OCI-LY1 (cell line): ENCODE measurements at regions not wholly inside any gene's neighbourhood (a gene's known extent, or its start where the extent isn't known, plus 50 kb on each side); places are given as distances from the start of the nearest gene placed in this dataset.
"Not testable (repeated sequence)": the region's sequence is repeated elsewhere in the genome, so short reads cannot be mapped to it uniquely, and the experiment has no call there.

Experiments used
- H2AFZ ChIP-seq: fragments of 200-600 bp; sonication (generic), shearing (Covaris generic); 2 replicates; pipeline ENCODE4 v1.6.0; 2014; ENCODE audit warnings: antibody characterized with exemption, mild to moderate bottlenecking, low read length
- H3F3A ChIP-seq: fragments of 200-600 bp; sonication (generic), shearing (Covaris generic); 2 replicates; pipeline ENCODE4 v1.6.0; 2014; ENCODE audit warnings: mild to moderate bottlenecking, antibody characterized with exemption, low read length, moderate library complexity; ENCODE audit not compliant: insufficient read depth
- H3K27ac ChIP-seq: fragments of 200-600 bp; sonication (generic); 2 replicates; pipeline ENCODE4 v1.5.1; 2014; ENCODE audit warnings: low read length, mixed run types, mild to moderate bottlenecking, low read depth; ENCODE audit not compliant: poor library complexity, severe bottlenecking
- H3K27me3 ChIP-seq: fragments of 200-600 bp; sonication (generic); 2 replicates; pipeline ENCODE4 v1.6.0; 2014; ENCODE audit warnings: antibody characterized with exemption, mild to moderate bottlenecking, low read length, moderate library complexity; ENCODE audit not compliant: insufficient read depth
- H3K36me3 ChIP-seq: fragments of 200-600 bp; sonication (generic); 2 replicates; pipeline ENCODE4 v1.6.1; 2014; ENCODE audit warnings: mild to moderate bottlenecking, antibody characterized with exemption, low read length, moderate library complexity, mixed read lengths; ENCODE audit not compliant: insufficient read depth
- H3K4me1 ChIP-seq: fragments of 200-600 bp; sonication (generic); 2 replicates; pipeline ENCODE4 v1.5.1; 2014; ENCODE audit warnings: mild to moderate bottlenecking, low read length, moderate library complexity; ENCODE audit not compliant: insufficient read depth, severe bottlenecking
- H3K4me2 ChIP-seq: fragments of 200-600 bp; sonication (generic), shearing (Covaris generic); 2 replicates; pipeline ENCODE4 v1.6.1; 2014; ENCODE audit warnings: low read length
- H3K4me3 ChIP-seq: fragments of 200-600 bp; sonication (generic); 2 replicates; pipeline ENCODE4 v1.5.1; 2014; ENCODE audit warnings: low read length, low read depth, mild to moderate bottlenecking, mixed read lengths; ENCODE audit not compliant: poor library complexity, severe bottlenecking
- H3K79me2 ChIP-seq: fragments of 200-600 bp; shearing (Covaris generic); 2 replicates; pipeline ENCODE4 v1.6.1; 2016; ENCODE audit warnings: mixed run types, low read length, mixed read lengths; ENCODE audit not compliant: insufficient read depth
- H3K9ac ChIP-seq: fragments of 200-600 bp; sonication (generic), shearing (Covaris generic); 2 replicates; pipeline ENCODE4 v1.6.1; 2014; ENCODE audit warnings: mild to moderate bottlenecking, low read length, mixed read lengths
- H3K9me2 ChIP-seq: fragments of 200-600 bp; sonication (generic), shearing (Covaris generic); 2 replicates; pipeline ENCODE4 v1.6.1; 2014; ENCODE audit warnings: low read depth, mild to moderate bottlenecking, low read length, mixed read lengths
- H3K9me3 ChIP-seq: fragments of 200-600 bp; shearing (Covaris generic); 2 replicates; pipeline ENCODE4 v1.6.1; 2014; ENCODE audit warnings: low read length, mixed read lengths
- H4K20me1 ChIP-seq: fragments of 200-600 bp; sonication (generic), shearing (Covaris generic); 2 replicates; pipeline ENCODE4 v1.6.0; 2016; ENCODE audit warnings: mild to moderate bottlenecking, low read length; ENCODE audit not compliant: insufficient read depth
- CTCF ChIP-seq: fragments of 200-600 bp; sonication (generic), shearing (Covaris generic); IDR thresholded peaks from 2 replicates; pipeline ENCODE4 v1.5.1; 2017; ENCODE audit warnings: mild to moderate bottlenecking, antibody characterized with exemption, low read length, moderate library complexity, mixed read lengths
- EZH2 ChIP-seq: fragments of 200-600 bp; sonication (generic), shearing (Covaris generic); IDR thresholded peaks from 2 replicates; pipeline ENCODE4 v1.8.0; 2017; ENCODE audit warnings: borderline replicate concordance, mixed run types, mild to moderate bottlenecking, antibody characterized with exemption, low read length, moderate library complexity, mixed read lengths

GRCh38 chr9:117643288-117643654 lies 60.9 kb upstream of the TLR4 start:
- H3K4me3 ChIP-seq = no peak overlapping the region
- no peaks in the 10 kb centered on the region for H3K9me3 ChIP-seq
- no peaks in the 10 kb centered on the region for H4K20me1 ChIP-seq
- H3K9ac ChIP-seq = no peak overlapping the region
- no peaks in the 10 kb centered on the region for H3K36me3 ChIP-seq
- H3K27ac ChIP-seq = no peak overlapping the region
- H2AFZ ChIP-seq = no peak overlapping the region
- H3K79me2 ChIP-seq = no peaks in the 10 kb centered on the region
- no peaks in the 10 kb centered on the region for H3K27me3 ChIP-seq
- no peaks in the 10 kb centered on the region for H3K9me2 ChIP-seq
- no peak overlapping the region; the same call in 1 of the 2 replicates for H3K4me2 ChIP-seq
- no peaks in the 10 kb centered on the region for H3K4me1 ChIP-seq
- no peak for TF ChIP-seq EZH2
- no peak for TF ChIP-seq CTCF
- no peaks in the 10 kb centered on the region for H3F3A ChIP-seq

- not testable (repeated sequence) for H3K36me3 ChIP-seq, H3K4me1 ChIP-seq, H3K79me2 ChIP-seq, H3K4me3 ChIP-seq, H3K9ac ChIP-seq, H3K27ac ChIP-seq, H3K9me3 ChIP-seq, H4K20me1 ChIP-seq, H3K9me2 ChIP-seq, H3K4me2 ChIP-seq, H3K27me3 ChIP-seq, H3F3A ChIP-seq, H2AFZ ChIP-seq
Measured at GRCh38 chr9:117642571-117643287, 61.5 kb upstream of the TLR4 start.

- no peaks in the 10 kb centered on the region for H3K27me3 ChIP-seq
- H3K9me2 ChIP-seq = no peaks in the 10 kb centered on the region
- H3K9ac ChIP-seq = no peak overlapping the region
- no peaks in the 10 kb centered on the region for H3K4me1 ChIP-seq
- no peak overlapping the region for H3K4me3 ChIP-seq
- no peaks in the 10 kb centered on the region for H3K79me2 ChIP-seq
- no peak overlapping the region for H3K27ac ChIP-seq
- no peak overlapping the region for H3K4me2 ChIP-seq
- no peak overlapping the region for H2AFZ ChIP-seq
- no peaks in the 10 kb centered on the region for H3F3A ChIP-seq
- H3K36me3 ChIP-seq = no peaks in the 10 kb centered on the region
- TF ChIP-seq EZH2 (no peak), CTCF (no peak)
- H3K9me3 ChIP-seq = no peaks in the 10 kb centered on the region
- H4K20me1 ChIP-seq = no peaks in the 10 kb centered on the region
Measured at GRCh38 chr9:117636681-117637080, 67.5 kb upstream of the TLR4 start.

GRCh38 chr9:117625154-117625553 lies 79.0 kb upstream of the TLR4 start:
- Histone ChIP-seq H3K4me3 (no peak overlapping the region), H3K4me1 (no peaks in the 10 kb centered on the region), H3K36me3 (no peaks in the 10 kb centered on the region), H3F3A (no peaks in the 10 kb centered on the region), H3K9ac (no peak overlapping the region), H3K27ac (no peak overlapping the region), H2AFZ (no peak overlapping the region), H3K9me2 (no peaks in the 10 kb centered on the region), H3K9me3 (0 out of 2 replicates have a peak, but pooled peaks cover 3% of the 10 kb centered on the region), H3K4me2 (no peak overlapping the region), H3K27me3 (no peaks in the 10 kb centered on the region), H4K20me1 (no peaks in the 10 kb centered on the region), H3K79me2 (no peaks in the 10 kb centered on the region)
- TF ChIP-seq CTCF = no peak
- TF ChIP-seq EZH2 = no peak
